Mucosa of rectum (tissue), 2 donors: ENCODE measurements at regions not wholly inside any gene's neighbourhood (a gene's known extent, or its start where the extent isn't known, plus 50 kb on each side); places are given as distances from the start of the nearest gene placed in this dataset.

ENCODE experiments used
- H3K27ac ChIP-seq, 2 donors: one replicate each; pipeline ENCODE4 v1.7.0; 2013; ENCODE audit warnings: inconsistent platforms in 2 of 2, low read depth in 2 of 2, low read length in 2 of 2
- H3K27me3 ChIP-seq, 2 donors: one replicate each; pipeline ENCODE4 v1.7.0; 2013; ENCODE audit warnings: low read length in 2 of 2; ENCODE audit not compliant: control insufficient read depth in 2 of 2, insufficient read depth in 2 of 2
- H3K36me3 ChIP-seq, 2 donors: one replicate each; pipeline ENCODE4 v1.7.0; 2013; ENCODE audit warnings: low read length in 2 of 2; ENCODE audit not compliant: control insufficient read depth in 2 of 2, insufficient read depth in 2 of 2
- H3K4me1 ChIP-seq, 2 donors: one replicate each; pipeline ENCODE4 v1.7.0; 2013; ENCODE audit warnings: low read length in 2 of 2, mild to moderate bottlenecking in 1 of 2; ENCODE audit not compliant: control insufficient read depth in 2 of 2, insufficient read depth in 2 of 2
- H3K4me3 ChIP-seq, 2 donors: one replicate each; pipeline ENCODE4 v1.7.0; 2013; ENCODE audit warnings: low read length in 2 of 2
- H3K9ac ChIP-seq, 2 donors: one replicate each; pipeline ENCODE4 v1.7.0; 2013; ENCODE audit warnings: low read length in 2 of 2, low read depth in 1 of 2, mild to moderate bottlenecking in 1 of 2
- H3K9me3 ChIP-seq, 2 donors: one replicate each; pipeline ENCODE4 v1.7.0; 2013; ENCODE audit warnings: low read length in 2 of 2; ENCODE audit not compliant: control insufficient read depth in 2 of 2
- donor health status: healthy.
- donor health status: Normal muscosa, but diverticular disease.

- Histone ChIP-seq H3K36me3 (no peaks in the 10 kb centered on the region), H3K27ac (no peak overlapping the region), H3K4me1 (no peaks in the 10 kb centered on the region), H3K4me3 (no peak overlapping the region), H3K9me3 (no peaks in the 10 kb centered on the region), H3K27me3 (no peaks in the 10 kb centered on the region), H3K9ac (no peak overlapping the region)
These were observed 427.4 kb downstream of the GATA3 start for GRCh38 chr10:8481718-8482504.

GRCh38 chr10:8485032-8485431, 430.5 kb downstream of the GATA3 start:
- no peak overlapping the region for H3K4me3 ChIP-seq
- no peaks in the 10 kb centered on the region for H3K36me3 ChIP-seq
- H3K4me1 ChIP-seq, result no peaks in the 10 kb centered on the region
- H3K9ac ChIP-seq, result no peak overlapping the region
- no peak overlapping the region for H3K27ac ChIP-seq
- H3K9me3 ChIP-seq, result no peaks in the 10 kb centered on the region
- H3K27me3 ChIP-seq, result no peaks in the 10 kb centered on the region

- H3K36me3 ChIP-seq, result no peaks in the 10 kb centered on the region
- no peaks in the 10 kb centered on the region for H3K4me1 ChIP-seq
- H3K27me3 ChIP-seq, result no peaks in the 10 kb centered on the region
These were observed 432.9 kb downstream of the GATA3 start for GRCh38 chr10:8487346-8487745.

GRCh38 chr10:8489232-8489631, 434.7 kb downstream of the GATA3 start:
- Histone ChIP-seq H3K27me3 (no peaks in the 10 kb centered on the region), H3K4me3 (no peak overlapping the region), H3K27ac (no peak overlapping the region), H3K36me3 (no peaks in the 10 kb centered on the region), H3K9ac (no peak overlapping the region), H3K9me3 (no peaks in the 10 kb centered on the region), H3K4me1 (no peaks in the 10 kb centered on the region)

More at GRCh38 chr10:8487346-8487745, 432.9 kb downstream of the GATA3 start:
- Histone ChIP-seq H3K9me3 (no peaks in the 10 kb centered on the region), H3K27ac (no peak overlapping the region), H3K9ac (no peak overlapping the region), H3K4me3 (no peak overlapping the region)

- H3K9ac ChIP-seq, result no peak overlapping the region
- no peaks in the 10 kb centered on the region for H3K27me3 ChIP-seq
- H3K36me3 ChIP-seq, result no peaks in the 10 kb centered on the region
- H3K4me1 ChIP-seq, result no peaks in the 10 kb centered on the region
- H3K9me3 ChIP-seq, result no peaks in the 10 kb centered on the region
- no peak overlapping the region for H3K4me3 ChIP-seq
- no peak overlapping the region for H3K27ac ChIP-seq
These were observed 435.3 kb downstream of the GATA3 start for GRCh38 chr10:8489823-8490222.

- H3K4me1 ChIP-seq, result no peaks in the 10 kb centered on the region
- H3K27ac ChIP-seq, result no peak overlapping the region
- H3K36me3 ChIP-seq, result no peaks in the 10 kb centered on the region
- H3K9ac ChIP-seq, result no peak overlapping the region
- H3K4me3 ChIP-seq, result no peak overlapping the region
- H3K9me3 ChIP-seq, result no peaks in the 10 kb centered on the region
- no peaks in the 10 kb centered on the region for H3K27me3 ChIP-seq
These were observed 443.8 kb downstream of the GATA3 start for GRCh38 chr10:8498290-8498689.

GRCh38 chr10:8498881-8499280, 444.4 kb downstream of the GATA3 start:
- Histone ChIP-seq H3K9ac (no peak overlapping the region), H3K36me3 (no peaks in the 10 kb centered on the region)

GRCh38 chr10:8499312-8499711, 444.8 kb downstream of the GATA3 start:
- Histone ChIP-seq H3K9ac (no peak overlapping the region), H3K4me3 (no peak overlapping the region), H3K36me3 (no peaks in the 10 kb centered on the region), H3K4me1 (no peaks in the 10 kb centered on the region), H3K27ac (no peak overlapping the region), H3K9me3 (no peaks in the 10 kb centered on the region), H3K27me3 (no peaks in the 10 kb centered on the region)

More at GRCh38 chr10:8498881-8499280, 444.4 kb downstream of the GATA3 start:
- Histone ChIP-seq H3K9me3 (no peaks in the 10 kb centered on the region), H3K27me3 (no peaks in the 10 kb centered on the region), H3K4me1 (no peaks in the 10 kb centered on the region), H3K4me3 (no peak overlapping the region), H3K27ac (no peak overlapping the region)

GRCh38 chr10:8499752-8500390, 445.4 kb downstream of the GATA3 start:
- no peak overlapping the region for H3K27ac ChIP-seq
- no peak overlapping the region for H3K4me3 ChIP-seq
- H3K4me1 ChIP-seq, result no peaks in the 10 kb centered on the region
- H3K27me3 ChIP-seq, result no peaks in the 10 kb centered on the region
- H3K9me3 ChIP-seq, result no peaks in the 10 kb centered on the region
- H3K9ac ChIP-seq, result no peak overlapping the region
- H3K36me3 ChIP-seq, result no peaks in the 10 kb centered on the region

- H3K4me3 ChIP-seq, result no peak overlapping the region
- no peaks in the 10 kb centered on the region for H3K9me3 ChIP-seq
- no peaks in the 10 kb centered on the region for H3K4me1 ChIP-seq
- no peak overlapping the region for H3K27ac ChIP-seq
- no peaks in the 10 kb centered on the region for H3K36me3 ChIP-seq
- H3K27me3 ChIP-seq, result no peaks in the 10 kb centered on the region
- no peak overlapping the region for H3K9ac ChIP-seq
These were observed 448.1 kb downstream of the GATA3 start for GRCh38 chr10:8502573-8502972.
